ENCODE measurements at regions not wholly inside any gene's neighbourhood (a gene's known extent, or its start where the extent isn't known, plus 50 kb on each side); places are given as distances from the start of the nearest gene placed in this dataset.

DNA sequence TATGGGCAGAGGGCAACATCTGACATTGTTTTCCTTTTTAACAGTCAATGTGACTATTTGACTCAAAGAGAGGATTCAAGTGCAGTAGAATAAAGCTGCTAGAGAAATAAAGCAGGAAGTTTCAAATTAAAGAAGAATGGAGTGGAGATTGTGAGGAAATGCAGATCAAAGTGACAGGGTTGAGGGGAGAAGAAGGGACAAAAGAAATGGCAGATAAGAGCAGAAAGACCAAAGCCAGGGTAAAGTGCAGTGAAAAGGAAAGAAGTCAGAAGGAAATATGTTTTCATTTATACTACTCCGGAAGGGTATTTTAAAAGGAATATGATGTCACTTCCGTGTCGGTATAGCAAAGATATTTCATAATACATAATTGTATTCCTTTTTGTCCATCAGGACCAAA lies 297.5 kb upstream of the CRIM1 start:
- Histone ChIP-seq H3K27me3 (ENCODE audit: low read depth, low read length) (no peaks in the 10 kb centered on the region), H3K36me3 (replicated peaks; ENCODE audit: low read depth, low read length) (no peaks in the 10 kb centered on the region), H3K79me2 (ENCODE audit: low read length) (no peaks in the 10 kb centered on the region), H4K20me1 (ENCODE audit: insufficient read depth, low read length) (no peaks in the 10 kb centered on the region), H3K4me2 (ENCODE audit: low read length) (no peak overlapping the region), H3K9ac (ENCODE audit: low read length) (no peak overlapping the region), H3K27ac (ENCODE audit: low read length) (no peak overlapping the region), H3K4me1 (ENCODE audit: low read length) (peaks cover 12% of the 10 kb centered on the region), H3K9me3 (ENCODE audit: insufficient read depth, low read length) (no peaks in the 10 kb centered on the region), H3K4me3 (ENCODE audit: low read length) (no peak overlapping the region), H2AFZ (ENCODE audit: low read depth, low read length) (no peak overlapping the region)
- TF ChIP-seq EZH2phosphoT487 (IDR thresholded peaks at IDR 0.05; ENCODE audit: low read depth), result no peak
- TF ChIP-seq, protein P1, sequence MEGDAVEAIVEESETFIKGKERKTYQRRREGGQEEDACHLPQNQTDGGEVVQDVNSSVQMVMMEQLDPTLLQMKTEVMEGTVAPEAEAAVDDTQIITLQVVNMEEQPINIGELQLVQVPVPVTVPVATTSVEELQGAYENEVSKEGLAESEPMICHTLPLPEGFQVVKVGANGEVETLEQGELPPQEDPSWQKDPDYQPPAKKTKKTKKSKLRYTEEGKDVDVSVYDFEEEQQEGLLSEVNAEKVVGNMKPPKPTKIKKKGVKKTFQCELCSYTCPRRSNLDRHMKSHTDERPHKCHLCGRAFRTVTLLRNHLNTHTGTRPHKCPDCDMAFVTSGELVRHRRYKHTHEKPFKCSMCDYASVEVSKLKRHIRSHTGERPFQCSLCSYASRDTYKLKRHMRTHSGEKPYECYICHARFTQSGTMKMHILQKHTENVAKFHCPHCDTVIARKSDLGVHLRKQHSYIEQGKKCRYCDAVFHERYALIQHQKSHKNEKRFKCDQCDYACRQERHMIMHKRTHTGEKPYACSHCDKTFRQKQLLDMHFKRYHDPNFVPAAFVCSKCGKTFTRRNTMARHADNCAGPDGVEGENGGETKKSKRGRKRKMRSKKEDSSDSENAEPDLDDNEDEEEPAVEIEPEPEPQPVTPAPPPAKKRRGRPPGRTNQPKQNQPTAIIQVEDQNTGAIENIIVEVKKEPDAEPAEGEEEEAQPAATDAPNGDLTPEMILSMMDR (IDR thresholded peaks at IDR 0.05; ENCODE audit: low read depth, low read length), result no peak

DNA sequence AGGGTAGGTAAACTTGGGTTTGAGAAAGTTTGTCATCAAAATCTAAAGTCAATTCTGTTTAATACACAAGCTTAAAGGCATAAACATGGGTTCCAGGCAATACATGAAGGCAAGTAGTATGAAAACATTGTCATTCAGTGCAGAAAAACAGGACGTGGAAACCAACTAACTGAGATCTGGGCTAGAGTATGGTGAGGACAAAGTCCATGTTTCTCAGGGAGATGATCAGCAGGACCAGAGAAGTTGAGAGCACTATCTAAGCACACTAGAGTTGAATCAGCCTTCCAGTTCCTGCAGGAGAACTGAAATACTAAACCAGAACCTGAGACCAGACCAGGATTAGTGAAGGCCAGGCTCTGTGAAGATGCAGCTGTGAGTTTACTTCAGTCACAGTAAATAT lies 302.8 kb upstream of the CRIM1 start:
- TF ChIP-seq, protein P1 (IDR thresholded peaks at IDR 0.05; ENCODE audit: low read depth, low read length), result no peak
- no peak for TF ChIP-seq EZH2phosphoT487 (IDR thresholded peaks at IDR 0.05; ENCODE audit: low read depth)
- Histone ChIP-seq H3K4me1 (ENCODE audit: low read length) (no peaks in the 10 kb centered on the region), H4K20me1 (ENCODE audit: insufficient read depth, low read length) (no peaks in the 10 kb centered on the region)

DNA sequence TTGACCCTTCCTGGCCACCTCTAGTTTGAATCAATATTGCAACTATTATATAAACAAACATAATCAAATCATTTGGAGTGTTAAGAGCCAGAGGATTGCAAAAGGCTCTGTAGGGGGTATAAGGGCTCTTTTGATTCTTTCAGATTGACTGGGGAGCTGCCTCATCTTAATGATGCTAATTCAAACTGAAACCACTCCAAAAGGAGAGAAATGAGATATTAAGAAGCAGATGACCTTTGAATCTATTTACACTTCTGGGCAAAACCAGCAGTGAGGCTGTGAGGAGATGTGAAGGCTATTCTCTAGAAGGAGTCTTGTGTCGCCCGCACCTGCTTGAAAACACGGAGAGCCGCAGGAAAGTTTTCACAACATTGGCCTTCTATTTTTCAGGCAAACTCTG lies 311.2 kb upstream of the CRIM1 start:
- Histone ChIP-seq H3K4me1 (ENCODE audit: low read length) (no peaks in the 10 kb centered on the region), H3K27ac (ENCODE audit: low read length) (no peak overlapping the region), H3K79me2 (ENCODE audit: low read length) (no peaks in the 10 kb centered on the region), H3K9ac (ENCODE audit: low read length) (no peak overlapping the region), H3K36me3 (replicated peaks; ENCODE audit: low read depth, low read length) (no peaks in the 10 kb centered on the region), H3K9me3 (ENCODE audit: insufficient read depth, low read length) (no peaks in the 10 kb centered on the region), H2AFZ (ENCODE audit: low read depth, low read length) (no peak overlapping the region), H3K27me3 (ENCODE audit: low read depth, low read length) (no peaks in the 10 kb centered on the region), H3K4me2 (ENCODE audit: low read length) (no peak overlapping the region), H4K20me1 (ENCODE audit: insufficient read depth, low read length) (no peaks in the 10 kb centered on the region), H3K4me3 (ENCODE audit: low read length) (no peak overlapping the region)
- TF ChIP-seq, protein P1 (IDR thresholded peaks at IDR 0.05; ENCODE audit: low read depth, low read length), result no peak
- TF ChIP-seq EZH2phosphoT487 (IDR thresholded peaks at IDR 0.05; ENCODE audit: low read depth), result no peak

More for the DNA sequence above, 302.8 kb upstream of the CRIM1 start:
- Histone ChIP-seq H3K4me3 (ENCODE audit: low read length) (no peak overlapping the region), H3K27me3 (ENCODE audit: low read depth, low read length) (no peaks in the 10 kb centered on the region), H3K9me3 (ENCODE audit: insufficient read depth, low read length) (no peaks in the 10 kb centered on the region), H3K9ac (ENCODE audit: low read length) (no peak overlapping the region), H3K4me2 (ENCODE audit: low read length) (no peak overlapping the region), H3K36me3 (replicated peaks; ENCODE audit: low read depth, low read length) (no peaks in the 10 kb centered on the region), H3K79me2 (ENCODE audit: low read length) (no peaks in the 10 kb centered on the region), H3K27ac (ENCODE audit: low read length) (no peak overlapping the region), H2AFZ (ENCODE audit: low read depth, low read length) (no peak overlapping the region)

DNA sequence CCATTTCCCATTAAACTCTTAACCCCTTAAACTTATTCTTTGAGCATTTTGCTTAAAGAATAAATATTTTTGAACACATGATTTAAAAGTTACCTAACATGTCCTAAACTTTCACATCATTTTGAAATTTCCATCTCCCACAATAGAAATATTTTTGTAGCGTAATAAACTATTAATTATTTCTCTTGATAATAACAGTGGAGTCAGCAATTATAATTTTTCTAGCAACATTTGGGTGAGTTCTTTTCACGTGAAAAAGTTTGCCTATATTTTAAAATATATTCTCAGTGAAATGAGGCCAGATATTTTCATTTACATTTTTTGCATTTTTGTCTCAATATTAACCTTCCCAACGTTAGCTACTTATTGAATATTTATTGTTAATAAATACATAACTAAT lies 320.4 kb upstream of the CRIM1 start:
- Histone ChIP-seq H3K4me1 (ENCODE audit: low read length) (no peaks in the 10 kb centered on the region), H4K20me1 (ENCODE audit: insufficient read depth, low read length) (no peaks in the 10 kb centered on the region), H3K9ac (ENCODE audit: low read length) (no peak overlapping the region), H3K27me3 (ENCODE audit: low read depth, low read length) (no peaks in the 10 kb centered on the region), H3K4me3 (ENCODE audit: low read length) (no peak overlapping the region), H3K9me3 (ENCODE audit: insufficient read depth, low read length) (no peaks in the 10 kb centered on the region), H3K36me3 (replicated peaks; ENCODE audit: low read depth, low read length) (no peaks in the 10 kb centered on the region), H3K4me2 (ENCODE audit: low read length) (no peak overlapping the region), H3K79me2 (ENCODE audit: low read length) (no peaks in the 10 kb centered on the region), H3K27ac (ENCODE audit: low read length) (no peak overlapping the region), H2AFZ (ENCODE audit: low read depth, low read length) (no peak overlapping the region)
- no peak for TF ChIP-seq EZH2phosphoT487 (IDR thresholded peaks at IDR 0.05; ENCODE audit: low read depth)
- TF ChIP-seq, protein P1 (IDR thresholded peaks at IDR 0.05; ENCODE audit: low read depth, low read length), result no peak

All from OCI-LY3 (cell line).